WTC11 (cell line): ENCODE measurements at regions not wholly inside any gene's neighbourhood (a gene's known extent, or its start where the extent isn't known, plus 50 kb on each side); places are given as distances from the start of the nearest gene placed in this dataset.

Source experiments
- CTCF ChIP-seq: fragments of 200-600 bp; IDR thresholded peaks from 2 replicates; pipeline ENCODE4 v1.8.0; 2022; ENCODE audit warnings: antibody characterized with exemption
- ELF4 ChIP-seq: sonication (generic); formaldehyde crosslinking; IDR thresholded peaks from 2 replicates; pipeline ENCODE4 v1.8.1; 2022; ENCODE audit warnings: low read depth, mild to moderate bottlenecking, moderate library complexity, missing genetic modification reagents
- MYBL2 ChIP-seq: sonication (generic); formaldehyde crosslinking; IDR thresholded peaks from 2 replicates; pipeline ENCODE4 v1.8.1; 2023; ENCODE audit warnings: mild to moderate bottlenecking, moderate library complexity, missing genetic modification reagents
- SMAD3 ChIP-seq: sonication (generic); formaldehyde crosslinking; IDR thresholded peaks from 2 replicates; pipeline ENCODE4 v1.8.0; 2022; ENCODE audit warnings: missing genetic modification reagents, mild to moderate bottlenecking, borderline replicate concordance
- SOX15 ChIP-seq: fragments of 250-450 bp; sonication (Bioruptor Pico); IDR thresholded peaks from 2 replicates; pipeline ENCODE4 v1.9.0; 2021; ENCODE audit warnings: mild to moderate bottlenecking
- ZBTB43 ChIP-seq: sonication (generic); formaldehyde crosslinking; IDR thresholded peaks from 2 replicates; pipeline ENCODE4 v1.8.1; 2023; ENCODE audit warnings: mild to moderate bottlenecking, missing genetic modification reagents

- TF ChIP-seq MYBL2 (CRISPR knock-in tag) (no peak), SOX15 (CRISPR knock-in tag) (no peak), SMAD3 (CRISPR knock-in tag) (no peak), CTCF (no peak), ZBTB43 (no peak), ELF4 (CRISPR knock-in tag) (no peak)
These were observed 77.9 kb upstream of the LINGO1 start for GRCh38 chr15:77710637-77711036.
